C4-2B (cell line): ENCODE measurements at regions not wholly inside any gene's neighbourhood (a gene's known extent, or its start where the extent isn't known, plus 50 kb on each side); places are given as distances from the start of the nearest gene placed in this dataset.
"Not testable (repeated sequence)": the region's sequence is repeated elsewhere in the genome, so short reads cannot be mapped to it uniquely, and the experiment has no call there.

ENCODE experiments used
- H3K27ac ChIP-seq: fragments of 450-650 bp; 2 replicates; pipeline ENCODE4 v1.5.1; 2017
- ZFX ChIP-seq: fragments of 450-650 bp; IDR thresholded peaks from 2 replicates; pipeline ENCODE4 v1.6.1; 2017
- TF ChIP-seq, protein P1 (sequence below): fragments of 450-650 bp; conservative IDR thresholded peaks from 2 replicates; pipeline ENCODE4 v1.5.1; 2017; ENCODE audit warnings: mild to moderate bottlenecking

GRCh38 chr10:8158193-8159071, 103.9 kb downstream of the GATA3 start:
- TF ChIP-seq ZFX = no peak
- TF ChIP-seq, protein P1, sequence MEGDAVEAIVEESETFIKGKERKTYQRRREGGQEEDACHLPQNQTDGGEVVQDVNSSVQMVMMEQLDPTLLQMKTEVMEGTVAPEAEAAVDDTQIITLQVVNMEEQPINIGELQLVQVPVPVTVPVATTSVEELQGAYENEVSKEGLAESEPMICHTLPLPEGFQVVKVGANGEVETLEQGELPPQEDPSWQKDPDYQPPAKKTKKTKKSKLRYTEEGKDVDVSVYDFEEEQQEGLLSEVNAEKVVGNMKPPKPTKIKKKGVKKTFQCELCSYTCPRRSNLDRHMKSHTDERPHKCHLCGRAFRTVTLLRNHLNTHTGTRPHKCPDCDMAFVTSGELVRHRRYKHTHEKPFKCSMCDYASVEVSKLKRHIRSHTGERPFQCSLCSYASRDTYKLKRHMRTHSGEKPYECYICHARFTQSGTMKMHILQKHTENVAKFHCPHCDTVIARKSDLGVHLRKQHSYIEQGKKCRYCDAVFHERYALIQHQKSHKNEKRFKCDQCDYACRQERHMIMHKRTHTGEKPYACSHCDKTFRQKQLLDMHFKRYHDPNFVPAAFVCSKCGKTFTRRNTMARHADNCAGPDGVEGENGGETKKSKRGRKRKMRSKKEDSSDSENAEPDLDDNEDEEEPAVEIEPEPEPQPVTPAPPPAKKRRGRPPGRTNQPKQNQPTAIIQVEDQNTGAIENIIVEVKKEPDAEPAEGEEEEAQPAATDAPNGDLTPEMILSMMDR = no peak
- H3K27ac ChIP-seq = peak overlapping the region; percentile 32; the same call in 1 of the 2 replicates

- TF ChIP-seq ZFX = no peak
- H3K27ac ChIP-seq = peak overlapping the region; percentile 51; the same call in 1 of the 2 replicates
Measured at GRCh38 chr10:8159341-8160165, 105.1 kb downstream of the GATA3 start.

DNA sequence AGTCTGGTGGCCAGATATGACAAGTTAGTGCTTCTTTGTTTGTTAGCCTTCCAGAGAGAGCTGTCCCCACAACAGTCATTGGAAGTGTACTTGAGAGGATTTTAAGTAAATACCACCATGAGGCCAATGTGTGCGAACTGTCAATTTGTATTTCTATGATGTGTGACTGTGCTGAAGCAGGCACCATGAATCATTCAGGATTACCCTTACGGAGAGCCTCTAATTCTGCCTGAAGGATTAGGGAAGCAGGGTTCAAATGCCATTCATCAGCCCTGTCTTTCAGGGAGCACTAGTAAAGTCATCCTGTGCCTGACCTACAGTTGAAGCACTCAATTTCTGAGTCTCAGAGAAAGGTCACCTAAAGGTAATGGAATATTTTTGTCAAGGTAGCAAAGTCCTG, 109.3 kb downstream of the GATA3 start:
- no peak overlapping the region for H3K27ac ChIP-seq
- TF ChIP-seq, protein P1 = no peak
- TF ChIP-seq ZFX = no peak

DNA sequence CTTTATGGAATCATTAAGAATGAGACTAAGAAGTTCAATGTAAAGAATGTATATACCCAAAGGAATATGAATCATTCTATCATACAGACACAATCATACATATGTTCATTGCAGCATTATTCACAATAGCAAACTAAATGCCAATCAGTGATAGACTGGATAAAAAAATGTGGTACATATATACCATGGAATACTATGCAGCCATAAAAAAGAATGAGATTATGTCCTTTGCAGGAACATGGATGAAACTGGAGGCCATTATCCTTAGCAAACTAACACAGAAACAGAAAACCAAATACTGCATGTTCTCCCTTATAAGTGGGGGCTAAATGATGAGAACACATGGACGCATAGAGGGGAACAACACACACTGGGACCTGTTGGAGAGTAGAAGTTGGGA, 110.2 kb downstream of the GATA3 start:
- H3K27ac ChIP-seq = not testable (repeated sequence)

DNA sequence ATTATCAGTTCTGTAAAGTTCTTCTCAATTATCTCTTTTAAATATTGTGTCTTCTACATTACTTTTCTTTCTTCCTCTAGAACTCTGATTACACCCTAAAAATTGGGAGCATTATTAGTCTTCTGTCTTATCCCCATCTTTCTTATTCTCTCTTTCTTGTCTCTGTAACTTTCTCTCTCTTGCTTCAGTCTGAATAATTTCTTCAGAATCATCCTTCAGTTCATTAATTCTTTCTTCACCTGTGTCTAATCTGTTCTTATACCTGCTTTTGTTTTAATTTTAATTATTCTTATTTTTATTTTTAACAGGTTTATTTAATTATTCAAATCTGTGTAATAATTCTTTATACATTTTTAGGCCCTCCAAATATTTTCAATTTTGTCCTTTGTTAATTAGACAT, 114.3 kb downstream of the GATA3 start:
- no peak overlapping the region for H3K27ac ChIP-seq
- no peak for TF ChIP-seq ZFX
- TF ChIP-seq, protein P1 = no peak

- no peak for TF ChIP-seq ZFX
- TF ChIP-seq, protein P1 = no peak
- H3K27ac ChIP-seq = no peak overlapping the region
Measured at GRCh38 chr10:8171008-8171407, 116.5 kb downstream of the GATA3 start.

DNA sequence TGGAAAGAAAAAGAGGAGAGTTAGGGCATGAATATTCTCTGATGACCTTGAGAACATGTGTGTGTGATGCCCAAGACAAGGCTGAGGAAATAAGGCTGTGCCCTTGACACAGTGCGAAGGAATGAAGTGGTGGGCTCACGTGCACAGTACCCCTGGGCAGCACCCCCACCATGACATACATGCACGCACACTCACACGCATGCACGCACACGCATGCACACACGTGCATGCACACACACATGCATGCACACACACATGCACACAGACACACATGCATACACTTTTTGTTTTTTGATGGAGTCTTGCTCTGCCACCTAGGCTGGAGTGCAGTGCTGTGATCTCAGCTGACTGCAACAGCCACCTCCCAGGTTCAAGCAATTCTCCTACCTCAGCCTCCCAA, 118.1 kb downstream of the GATA3 start:
- TF ChIP-seq, protein P1 = no peak
- no peak for TF ChIP-seq ZFX
- H3K27ac ChIP-seq = no peak overlapping the region

GRCh38 chr10:8173243-8173865, 118.9 kb downstream of the GATA3 start:
- H3K27ac ChIP-seq = no peak overlapping the region
- TF ChIP-seq, protein P1 = no peak
- no peak for TF ChIP-seq ZFX
